HG03060 (cell line): ENCODE measurements at regions not wholly inside any gene's neighbourhood (a gene's known extent, or its start where the extent isn't known, plus 50 kb on each side); places are given as distances from the start of the nearest gene placed in this dataset.

ENCODE experiments used
- ATAC-seq: cut with Tn5 transposase; IDR thresholded peaks from one replicate; pipeline ENCODE4 v1.9.1; 2021; ENCODE audit warnings: low read depth, moderate number of reproducible peaks; ENCODE audit not compliant: unreplicated experiment

- ATAC-seq: no peak
Measured at GRCh38 chr3:159821736-159822135, 166.9 kb upstream of the IL12A start.

- ATAC-seq: no peak
Measured at GRCh38 chr3:159823780-159824179, 164.9 kb upstream of the IL12A start.

GRCh38 chr3:159824333-159824732 is 164.3 kb upstream of the IL12A start:
- no peak for ATAC-seq

- ATAC-seq: no peak
Measured at GRCh38 chr3:159825216-159825854, 163.3 kb upstream of the IL12A start.

- ATAC-seq: no peak
Measured at GRCh38 chr3:159828542-159828943, 160.1 kb upstream of the IL12A start.

GRCh38 chr3:159829056-159829455 is 159.6 kb upstream of the IL12A start:
- no peak for ATAC-seq

GRCh38 chr3:159829539-159830227 is 159.0 kb upstream of the IL12A start:
- ATAC-seq: no peak

- no peak for ATAC-seq
Measured at GRCh38 chr3:159830523-159831154, 158.0 kb upstream of the IL12A start.

GRCh38 chr3:159831466-159831865 is 157.2 kb upstream of the IL12A start:
- no peak for ATAC-seq

GRCh38 chr3:159832024-159832423 is 156.6 kb upstream of the IL12A start:
- peak; percentile 95 for ATAC-seq

- no peak for ATAC-seq
Measured at GRCh38 chr3:159835126-159835525, 153.5 kb upstream of the IL12A start.

GRCh38 chr3:159837725-159838124 is 150.9 kb upstream of the IL12A start:
- ATAC-seq: no peak

GRCh38 chr3:159838938-159839337 is 149.7 kb upstream of the IL12A start:
- ATAC-seq: no peak

GRCh38 chr3:159839561-159840379 is 148.9 kb upstream of the IL12A start, which contains the start of gene SCHIP1:
SCHIP1 (plus strand) TSS chr3:159839861.
- no peak for ATAC-seq

- ATAC-seq: no peak
Measured at GRCh38 chr3:159840703-159841299, 147.8 kb upstream of the IL12A start.

GRCh38 chr3:159841766-159842165 is 146.9 kb upstream of the IL12A start:
- no peak for ATAC-seq

GRCh38 chr3:159843840-159844730 is 144.6 kb upstream of the IL12A start:
- no peak for ATAC-seq

- no peak for ATAC-seq
Measured at GRCh38 chr3:159844801-159845261, 143.8 kb upstream of the IL12A start.

GRCh38 chr3:159845737-159846136 is 142.9 kb upstream of the IL12A start:
- no peak for ATAC-seq
